ENCODE measurements at regions not wholly inside any gene's neighbourhood (a gene's known extent, or its start where the extent isn't known, plus 50 kb on each side); places are given as distances from the start of the nearest gene placed in this dataset.

- Histone ChIP-seq H3K4me3 (ENCODE audit: low read depth, low read length, poor library complexity, severe bottlenecking) (no peak overlapping the region), H3K36me3 (ENCODE audit: insufficient read depth, low read length, poor library complexity, severe bottlenecking) (no peaks in the 10 kb centered on the region), H3K27me3 (replicated peaks; ENCODE audit: insufficient read depth, low read depth, low read length, poor library complexity) (no peaks in the 10 kb centered on the region), H3K9me3 (ENCODE audit: low read depth, low read length, poor library complexity, severe bottlenecking) (no peaks in the 10 kb centered on the region), H3K27ac (ENCODE audit: low read depth, low read length, poor library complexity, severe bottlenecking) (no peak overlapping the region), H3K4me1 (ENCODE audit: insufficient read depth, low read length, poor library complexity, severe bottlenecking) (no peaks in the 10 kb centered on the region)
- no peak for TF ChIP-seq EZH2 (IDR thresholded peaks at IDR 0.05; ENCODE audit: borderline replicate concordance, low read depth, low read length, poor library complexity, severe bottlenecking)
- no peak for TF ChIP-seq CTCF (conservative IDR thresholded peaks at IDR 0.05; ENCODE audit: low read depth, low read length)
- no TSS peak for BruUV-seq (replicated peaks)
- no peak for DNase-seq (ENCODE audit: low spot score)
- intact Hi-C loops (cut with micrococcal nuclease; ENCODE audit: unreplicated experiment) = no loop called here
- CTCF ChIA-PET = no interaction called here
- POLR2A ChIA-PET (ENCODE audit: low non-redundant PET) = no interaction called here
Measured at GRCh38 chr15:29611057-29611456, 211.2 kb downstream of the TJP1 start.

GRCh38 chr15:29601811-29602210 is 220.5 kb downstream of the TJP1 start:
- Histone ChIP-seq H3K27ac (ENCODE audit: low read depth, low read length, poor library complexity, severe bottlenecking) (no peak overlapping the region), H3K27me3 (replicated peaks; ENCODE audit: insufficient read depth, low read depth, low read length, poor library complexity) (no peaks in the 10 kb centered on the region), H3K4me3 (ENCODE audit: low read depth, low read length, poor library complexity, severe bottlenecking) (no peak overlapping the region), H3K9me3 (ENCODE audit: low read depth, low read length, poor library complexity, severe bottlenecking) (no peaks in the 10 kb centered on the region), H3K36me3 (ENCODE audit: insufficient read depth, low read length, poor library complexity, severe bottlenecking) (no peaks in the 10 kb centered on the region), H3K4me1 (ENCODE audit: insufficient read depth, low read length, poor library complexity, severe bottlenecking) (no peaks in the 10 kb centered on the region)
- intact Hi-C loops (cut with micrococcal nuclease; ENCODE audit: unreplicated experiment) = no loop called here
- no peak for TF ChIP-seq CTCF (conservative IDR thresholded peaks at IDR 0.05; ENCODE audit: low read depth, low read length)
- no TSS peak for BruUV-seq (replicated peaks)
- no peak for DNase-seq (ENCODE audit: low spot score)
- ChIA-PET POLR2A (ENCODE audit: low non-redundant PET) (no interaction called here), CTCF (no interaction called here)

GRCh38 chr15:29600262-29600661 is 222.0 kb downstream of the TJP1 start:
- CTCF ChIA-PET = no interaction called here
- H3K36me3 ChIP-seq (ENCODE audit: insufficient read depth, low read length, poor library complexity, severe bottlenecking) = no peaks in the 10 kb centered on the region
- intact Hi-C loops (cut with micrococcal nuclease; ENCODE audit: unreplicated experiment) = no loop called here

More at GRCh38 chr15:29600262-29600661, 222.0 kb downstream of the TJP1 start:
- POLR2A ChIA-PET (ENCODE audit: low non-redundant PET) = no interaction called here
- TF ChIP-seq CTCF (conservative IDR thresholded peaks at IDR 0.05; ENCODE audit: low read depth, low read length) = no peak
- TF ChIP-seq EZH2 (IDR thresholded peaks at IDR 0.05; ENCODE audit: borderline replicate concordance, low read depth, low read length, poor library complexity, severe bottlenecking) = no peak
- DNase-seq (ENCODE audit: low spot score) = no peak
- Histone ChIP-seq H3K4me3 (ENCODE audit: low read depth, low read length, poor library complexity, severe bottlenecking) (no peak overlapping the region), H3K9me3 (ENCODE audit: low read depth, low read length, poor library complexity, severe bottlenecking) (no peaks in the 10 kb centered on the region), H3K27me3 (replicated peaks; ENCODE audit: insufficient read depth, low read depth, low read length, poor library complexity) (no peaks in the 10 kb centered on the region), H3K27ac (ENCODE audit: low read depth, low read length, poor library complexity, severe bottlenecking) (no peak overlapping the region), H3K4me1 (ENCODE audit: insufficient read depth, low read length, poor library complexity, severe bottlenecking) (no peaks in the 10 kb centered on the region)
- BruUV-seq (replicated peaks) = no TSS peak

Data from A673 (cell line).